ENCODE measurements at regions not wholly inside any gene's neighbourhood (a gene's known extent, or its start where the extent isn't known, plus 50 kb on each side); places are given as distances from the start of the nearest gene placed in this dataset.
A peak's percentile ranks its signal among the peaks of the same experiment; 100 is the strongest.

DNA sequence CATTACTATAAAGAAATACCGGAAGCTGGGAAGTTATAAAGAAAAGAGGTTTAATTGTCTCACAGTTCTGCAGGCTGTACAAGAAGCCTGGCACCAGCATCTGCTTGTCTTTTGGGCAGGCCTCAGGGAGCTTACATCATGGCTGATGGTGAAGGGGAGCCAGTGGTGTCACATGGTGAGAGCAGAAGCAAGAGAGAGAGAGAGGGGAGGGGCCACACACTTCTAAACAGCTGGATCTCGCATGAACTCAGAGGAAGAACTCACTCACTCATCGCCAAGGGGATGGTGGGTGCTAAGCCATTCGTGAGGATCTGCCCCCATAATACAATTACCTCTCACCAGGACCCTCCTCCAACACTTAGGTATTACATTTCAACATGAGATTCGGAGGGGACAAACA, 51.8 kb upstream of the ANKRD34C start:
- Histone ChIP-seq H3K27ac (no peak overlapping the region), H3K9me3 (no peaks in the 10 kb centered on the region), H3K27me3 (no peaks in the 10 kb centered on the region), H3K4me3 (no peak overlapping the region), H3K4me1 (no peaks in the 10 kb centered on the region), H3K36me3 (no peaks in the 10 kb centered on the region)
- WGBS (ENCODE audit: insufficient coverage, low coverage, low lambda C conversion rate, missing lambda C conversion rate): 60% methylated on average over 5 of the region's 5 CpGs
- ATAC-seq (no peak), DNase-seq (no peak)
- intact Hi-C loops (cut with DNase I): no loop called here
- TF ChIP-seq POLR2A (IDR thresholded peaks at IDR 0.05): no peak
- TF ChIP-seq, protein P1, sequence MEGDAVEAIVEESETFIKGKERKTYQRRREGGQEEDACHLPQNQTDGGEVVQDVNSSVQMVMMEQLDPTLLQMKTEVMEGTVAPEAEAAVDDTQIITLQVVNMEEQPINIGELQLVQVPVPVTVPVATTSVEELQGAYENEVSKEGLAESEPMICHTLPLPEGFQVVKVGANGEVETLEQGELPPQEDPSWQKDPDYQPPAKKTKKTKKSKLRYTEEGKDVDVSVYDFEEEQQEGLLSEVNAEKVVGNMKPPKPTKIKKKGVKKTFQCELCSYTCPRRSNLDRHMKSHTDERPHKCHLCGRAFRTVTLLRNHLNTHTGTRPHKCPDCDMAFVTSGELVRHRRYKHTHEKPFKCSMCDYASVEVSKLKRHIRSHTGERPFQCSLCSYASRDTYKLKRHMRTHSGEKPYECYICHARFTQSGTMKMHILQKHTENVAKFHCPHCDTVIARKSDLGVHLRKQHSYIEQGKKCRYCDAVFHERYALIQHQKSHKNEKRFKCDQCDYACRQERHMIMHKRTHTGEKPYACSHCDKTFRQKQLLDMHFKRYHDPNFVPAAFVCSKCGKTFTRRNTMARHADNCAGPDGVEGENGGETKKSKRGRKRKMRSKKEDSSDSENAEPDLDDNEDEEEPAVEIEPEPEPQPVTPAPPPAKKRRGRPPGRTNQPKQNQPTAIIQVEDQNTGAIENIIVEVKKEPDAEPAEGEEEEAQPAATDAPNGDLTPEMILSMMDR (IDR thresholded peaks at IDR 0.05): no peak

DNA sequence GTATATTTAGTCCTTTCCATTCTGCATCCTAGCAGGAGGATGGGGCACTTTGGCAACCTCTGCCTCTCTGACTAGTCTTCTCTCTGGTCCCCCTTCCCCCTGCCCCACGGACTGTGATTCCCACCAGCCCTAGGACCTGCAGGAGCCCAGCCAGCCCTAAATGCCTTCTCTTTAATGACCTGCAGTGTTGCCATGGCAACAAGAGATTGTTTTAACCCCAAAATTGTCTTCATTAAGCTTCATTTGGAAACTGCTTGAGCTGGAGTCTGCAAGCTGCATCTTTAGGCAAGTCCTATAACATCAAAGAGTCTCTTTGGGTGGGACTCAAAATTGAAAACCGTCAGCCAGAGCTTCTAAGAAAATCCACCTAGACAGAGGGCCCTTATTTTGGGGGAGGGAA, 59.7 kb upstream of the ANKRD34C start:
- no peak overlapping the region for H3K4me3 ChIP-seq
- H3K9me3 ChIP-seq: no peaks in the 10 kb centered on the region
- no peak for DNase-seq
- ATAC-seq: no peak
- 14% methylated on average over 2 of the region's 2 CpGs for WGBS (ENCODE audit: insufficient coverage, low coverage, low lambda C conversion rate, missing lambda C conversion rate)
- no peaks in the 10 kb centered on the region for H3K27me3 ChIP-seq
- TF ChIP-seq POLR2A (IDR thresholded peaks at IDR 0.05): no peak
- TF ChIP-seq, protein P1 (IDR thresholded peaks at IDR 0.05): no peak
- no peaks in the 10 kb centered on the region for H3K4me1 ChIP-seq
- no peak overlapping the region for H3K27ac ChIP-seq
- intact Hi-C loops (cut with DNase I): no loop called here
- H3K36me3 ChIP-seq: no peaks in the 10 kb centered on the region

DNA sequence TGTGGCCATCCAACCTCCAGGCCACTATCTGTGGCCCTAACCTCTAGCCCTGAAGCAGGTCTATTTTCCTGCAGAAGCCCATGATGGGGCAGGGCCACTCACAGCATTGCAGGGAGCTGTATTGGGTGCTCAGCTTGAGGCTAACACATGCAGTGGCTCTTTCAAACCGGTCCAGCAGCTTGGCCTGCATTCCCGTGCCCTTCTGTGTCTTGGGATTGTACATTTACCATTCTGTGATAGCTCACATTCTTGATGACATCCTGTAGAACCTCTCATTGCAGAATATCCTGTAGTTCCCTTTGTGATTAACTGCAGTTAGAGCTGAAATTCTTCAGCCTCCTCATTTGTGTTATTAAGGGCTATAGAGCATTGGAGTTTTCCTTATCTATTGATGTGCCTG, 60.8 kb upstream of the ANKRD34C start:
- TF ChIP-seq, protein P1 (IDR thresholded peaks at IDR 0.05): no peak
- TF ChIP-seq POLR2A (IDR thresholded peaks at IDR 0.05): no peak
- no peaks in the 10 kb centered on the region for H3K9me3 ChIP-seq
- no peaks in the 10 kb centered on the region for H3K27me3 ChIP-seq
- intact Hi-C loops (cut with DNase I): no loop called here
- H3K27ac ChIP-seq: no peak overlapping the region
- no peak overlapping the region for H3K4me3 ChIP-seq
- 31% methylated on average over 2 of the region's 2 CpGs for WGBS (ENCODE audit: insufficient coverage, low coverage, low lambda C conversion rate, missing lambda C conversion rate)
- H3K4me1 ChIP-seq: no peaks in the 10 kb centered on the region
- no peak for DNase-seq
- no peaks in the 10 kb centered on the region for H3K36me3 ChIP-seq
- ATAC-seq: peak in 1 of 4 donors; percentile 6

DNA sequence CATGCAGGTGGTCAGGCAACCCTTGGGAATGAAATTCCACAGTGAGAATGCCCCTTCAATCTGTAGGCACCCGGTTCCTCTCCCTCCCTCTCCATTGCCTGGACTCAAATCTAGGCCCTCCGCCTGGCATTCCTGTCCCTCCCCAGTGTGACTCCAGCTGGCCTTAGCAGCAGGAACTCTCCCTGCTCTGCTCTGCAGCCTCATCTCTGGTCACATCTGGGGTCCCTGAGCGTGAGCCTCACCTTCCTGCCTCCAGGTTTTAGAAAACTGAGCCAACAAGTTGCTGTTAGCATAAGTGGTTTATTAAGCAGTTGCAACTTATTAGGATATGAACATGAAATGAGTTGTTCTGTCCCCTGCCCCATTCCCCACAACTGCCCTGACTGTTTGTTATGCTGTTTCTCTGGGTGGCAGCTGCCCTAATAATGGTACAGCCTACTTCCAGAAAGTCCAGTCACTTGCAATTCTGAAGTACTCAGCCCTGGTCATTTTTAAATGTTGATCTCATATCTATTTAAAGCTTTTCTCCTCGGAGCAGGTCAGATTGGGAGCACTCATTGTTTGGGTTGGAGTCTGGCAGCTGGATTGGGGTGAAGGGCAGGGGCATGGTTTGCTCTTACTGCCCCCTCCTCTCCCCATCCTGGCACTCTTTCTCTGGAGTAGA, 63.0 kb upstream of the ANKRD34C start:
- TF ChIP-seq POLR2A (IDR thresholded peaks at IDR 0.05): no peak
- TF ChIP-seq, protein P1 (IDR thresholded peaks at IDR 0.05): no peak
- Histone ChIP-seq H3K4me3 (no peak overlapping the region), H3K9me3 (no peaks in the 10 kb centered on the region), H3K27me3 (no peaks in the 10 kb centered on the region), H3K27ac (no peak overlapping the region), H3K36me3 (no peaks in the 10 kb centered on the region), H3K4me1 (no peaks in the 10 kb centered on the region)
- no peak for DNase-seq
- WGBS (ENCODE audit: insufficient coverage, low coverage, low lambda C conversion rate, missing lambda C conversion rate): 34% methylated on average over 2 of the region's 4 CpGs
- intact Hi-C loops (cut with DNase I): no loop called here
- ATAC-seq: no peak

Measured in right lobe of liver (tissue), 6 donors.